ENCODE measurements at regions not wholly inside any gene's neighbourhood (a gene's known extent, or its start where the extent isn't known, plus 50 kb on each side); places are given as distances from the start of the nearest gene placed in this dataset.

DNA sequence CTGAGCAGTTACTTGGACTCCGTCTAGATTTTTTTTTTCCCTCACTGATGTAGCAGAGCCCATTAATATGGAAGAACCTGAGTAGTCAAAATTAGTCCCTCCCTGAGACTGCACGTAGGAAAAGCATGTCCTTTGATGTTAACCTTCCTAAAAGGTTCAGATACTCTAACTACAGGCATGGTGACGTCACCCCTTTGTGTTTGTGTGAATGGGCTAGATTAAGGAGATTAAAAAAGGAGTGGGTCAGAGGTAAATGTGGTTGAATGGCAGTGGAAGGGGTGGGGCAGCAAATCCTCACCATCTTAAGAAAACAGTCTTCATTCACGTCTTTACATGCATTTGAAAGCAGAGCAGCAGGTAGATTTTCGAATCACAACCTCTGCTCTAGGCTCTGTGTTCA is 521.1 kb downstream of the TFAP2B start:
- no peaks in the 10 kb centered on the region for H3K9me2 ChIP-seq (ENCODE audit: insufficient read depth, low read length)
- H3K4me2 ChIP-seq (ENCODE audit: low read length), result no peak overlapping the region
- no peak overlapping the region for H3K4me3 ChIP-seq (ENCODE audit: low read length)
- H3K9me3 ChIP-seq (ENCODE audit: low read length), result no peaks in the 10 kb centered on the region
- no peaks in the 10 kb centered on the region for H4K20me1 ChIP-seq (ENCODE audit: insufficient read depth)
- no peaks in the 10 kb centered on the region for H3K79me2 ChIP-seq (replicated peaks; ENCODE audit: insufficient read depth, low read length)
- no peak overlapping the region for H3K27ac ChIP-seq (ENCODE audit: low read length)
- H2AFZ ChIP-seq (ENCODE audit: low read depth, low read length), result no peak overlapping the region
- H3K36me3 ChIP-seq (ENCODE audit: insufficient read depth, low read length), result no peaks in the 10 kb centered on the region
- TF ChIP-seq EP300 (conservative IDR thresholded peaks at IDR 0.05; ENCODE audit: poor library complexity, severe bottlenecking) (no peak), MXI1 (conservative IDR thresholded peaks at IDR 0.05; ENCODE audit: poor library complexity, severe bottlenecking) (no peak), EZH2 (IDR thresholded peaks at IDR 0.05; ENCODE audit: borderline replicate concordance, insufficient read depth, low read length, poor library complexity, severe bottlenecking) (no peak), POLR2AphosphoS5 (IDR thresholded peaks at IDR 0.05) (no peak), TAF1 (IDR thresholded peaks at IDR 0.05; ENCODE audit: low read depth) (no peak), CTCF (IDR thresholded peaks at IDR 0.05; ENCODE audit: poor library complexity, severe bottlenecking) (no peak), RAD21 (conservative IDR thresholded peaks at IDR 0.05) (no peak), SMC3 (conservative IDR thresholded peaks at IDR 0.05; ENCODE audit: poor library complexity) (no peak)
- TF ChIP-seq, protein P1, sequence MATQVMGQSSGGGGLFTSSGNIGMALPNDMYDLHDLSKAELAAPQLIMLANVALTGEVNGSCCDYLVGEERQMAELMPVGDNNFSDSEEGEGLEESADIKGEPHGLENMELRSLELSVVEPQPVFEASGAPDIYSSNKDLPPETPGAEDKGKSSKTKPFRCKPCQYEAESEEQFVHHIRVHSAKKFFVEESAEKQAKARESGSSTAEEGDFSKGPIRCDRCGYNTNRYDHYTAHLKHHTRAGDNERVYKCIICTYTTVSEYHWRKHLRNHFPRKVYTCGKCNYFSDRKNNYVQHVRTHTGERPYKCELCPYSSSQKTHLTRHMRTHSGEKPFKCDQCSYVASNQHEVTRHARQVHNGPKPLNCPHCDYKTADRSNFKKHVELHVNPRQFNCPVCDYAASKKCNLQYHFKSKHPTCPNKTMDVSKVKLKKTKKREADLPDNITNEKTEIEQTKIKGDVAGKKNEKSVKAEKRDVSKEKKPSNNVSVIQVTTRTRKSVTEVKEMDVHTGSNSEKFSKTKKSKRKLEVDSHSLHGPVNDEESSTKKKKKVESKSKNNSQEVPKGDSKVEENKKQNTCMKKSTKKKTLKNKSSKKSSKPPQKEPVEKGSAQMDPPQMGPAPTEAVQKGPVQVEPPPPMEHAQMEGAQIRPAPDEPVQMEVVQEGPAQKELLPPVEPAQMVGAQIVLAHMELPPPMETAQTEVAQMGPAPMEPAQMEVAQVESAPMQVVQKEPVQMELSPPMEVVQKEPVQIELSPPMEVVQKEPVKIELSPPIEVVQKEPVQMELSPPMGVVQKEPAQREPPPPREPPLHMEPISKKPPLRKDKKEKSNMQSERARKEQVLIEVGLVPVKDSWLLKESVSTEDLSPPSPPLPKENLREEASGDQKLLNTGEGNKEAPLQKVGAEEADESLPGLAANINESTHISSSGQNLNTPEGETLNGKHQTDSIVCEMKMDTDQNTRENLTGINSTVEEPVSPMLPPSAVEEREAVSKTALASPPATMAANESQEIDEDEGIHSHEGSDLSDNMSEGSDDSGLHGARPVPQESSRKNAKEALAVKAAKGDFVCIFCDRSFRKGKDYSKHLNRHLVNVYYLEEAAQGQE (IDR thresholded peaks at IDR 0.05; ENCODE audit: borderline replicate concordance), result no peak
- H3F3A ChIP-seq (ENCODE audit: insufficient read depth, low read length, poor library complexity, severe bottlenecking), result no peaks in the 10 kb centered on the region
- H3K27me3 ChIP-seq (ENCODE audit: insufficient read depth, low read depth, low read length), result no peaks in the 10 kb centered on the region
- H3K9ac ChIP-seq (ENCODE audit: low read length), result no peak overlapping the region

GRCh38 chr6:51342393-51342792 is 523.7 kb downstream of the TFAP2B start:
- H3K9ac ChIP-seq (ENCODE audit: low read length), result no peak overlapping the region
- no peak overlapping the region for H3K4me3 ChIP-seq (ENCODE audit: low read length)
- H2AFZ ChIP-seq (ENCODE audit: low read depth, low read length), result no peak overlapping the region
- H3K9me2 ChIP-seq (ENCODE audit: insufficient read depth, low read length), result no peaks in the 10 kb centered on the region
- TF ChIP-seq, protein P1 (IDR thresholded peaks at IDR 0.05; ENCODE audit: borderline replicate concordance), result no peak
- TF ChIP-seq RAD21 (conservative IDR thresholded peaks at IDR 0.05), result no peak
- no peak for TF ChIP-seq POLR2AphosphoS5 (IDR thresholded peaks at IDR 0.05)
- no peaks in the 10 kb centered on the region for H3K27me3 ChIP-seq (ENCODE audit: insufficient read depth, low read depth, low read length)
- H3K27ac ChIP-seq (ENCODE audit: low read length), result no peak overlapping the region
- no peaks in the 10 kb centered on the region for H4K20me1 ChIP-seq (ENCODE audit: insufficient read depth)
- H3K9me3 ChIP-seq (ENCODE audit: low read length), result no peaks in the 10 kb centered on the region
- no peaks in the 10 kb centered on the region for H3K79me2 ChIP-seq (replicated peaks; ENCODE audit: insufficient read depth, low read length)
- H3K4me2 ChIP-seq (ENCODE audit: low read length), result no peak overlapping the region
- H3K36me3 ChIP-seq (ENCODE audit: insufficient read depth, low read length), result no peaks in the 10 kb centered on the region
- H3F3A ChIP-seq (ENCODE audit: insufficient read depth, low read length, poor library complexity, severe bottlenecking), result no peaks in the 10 kb centered on the region

Measured in neural cell (in vitro differentiated cells).